NCI-H345 treated with DMSO at 0.1 percent for 48 hours (cell line): ENCODE measurements at regions not wholly inside any gene's neighbourhood (a gene's known extent, or its start where the extent isn't known, plus 50 kb on each side); places are given as distances from the start of the nearest gene placed in this dataset.

Source experiments
- DNase-seq: peaks from one replicate; lab custom pipeline; 2025; ENCODE audit not compliant: unreplicated experiment; lab: John Stamatoyannopoulos, UW

GRCh38 chr2:71893646-71894045, 254.0 kb downstream of the CYP26B1 start:
- no peak for DNase-seq

GRCh38 chr2:71892896-71893295, 254.8 kb downstream of the CYP26B1 start:
- no peak for DNase-seq

- no peak for DNase-seq
Observed at GRCh38 chr2:71892423-71892730, 255.3 kb downstream of the CYP26B1 start.

DNA sequence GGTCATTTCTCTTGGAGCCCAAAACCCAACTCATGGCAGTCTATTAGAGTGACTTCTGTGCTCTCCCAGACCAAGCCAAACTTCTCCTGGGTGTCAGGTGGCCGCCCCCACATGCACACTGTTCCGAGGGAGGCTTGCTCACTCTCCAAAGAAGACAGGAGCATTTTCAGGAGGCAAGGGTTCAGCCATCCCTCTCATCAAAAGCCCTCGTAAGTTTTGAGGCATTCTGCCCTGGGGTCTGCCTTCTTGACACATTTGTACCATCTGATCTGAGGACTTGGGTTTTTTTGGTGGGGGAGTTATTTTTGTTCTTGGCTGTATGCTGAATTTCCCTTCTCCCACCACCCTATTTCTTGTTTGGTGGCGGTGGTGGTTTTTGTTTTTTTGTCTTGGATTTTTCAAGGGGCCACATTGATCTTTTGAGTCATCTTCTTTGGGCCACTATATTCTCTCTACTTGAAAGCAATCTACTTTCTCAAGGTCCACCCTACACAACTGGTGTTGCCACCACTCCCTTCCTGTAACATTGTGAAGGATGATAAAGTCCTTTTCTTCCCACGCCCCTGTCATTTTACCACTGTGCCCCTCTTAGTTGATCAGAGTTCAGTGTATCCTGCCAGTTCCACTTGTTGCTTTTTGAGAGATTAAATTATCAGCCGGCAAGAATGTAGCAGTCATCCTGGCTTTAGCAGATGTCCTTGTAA, 255.8 kb downstream of the CYP26B1 start:
- DNase-seq = no peak

DNA sequence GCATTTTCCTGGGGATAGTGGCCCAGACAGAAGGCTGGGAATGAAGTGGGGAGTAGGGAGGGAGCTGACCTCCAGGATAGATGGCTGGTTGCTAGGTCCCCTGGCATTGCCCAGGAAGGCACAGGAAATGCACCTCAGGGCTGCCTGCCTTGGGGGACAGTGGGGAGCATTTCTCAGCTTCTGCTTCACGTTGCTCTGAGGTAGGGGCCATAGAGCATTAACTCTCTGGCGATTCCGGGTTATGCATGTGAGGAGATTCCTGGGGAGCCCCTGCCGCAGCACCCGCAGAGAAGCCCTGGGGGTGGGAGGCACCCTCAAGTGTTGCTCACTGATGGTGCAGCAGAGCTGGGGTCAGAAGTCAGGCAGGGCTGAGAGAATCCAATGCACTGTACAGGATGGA, 256.5 kb downstream of the CYP26B1 start:
- DNase-seq = no peak

DNA sequence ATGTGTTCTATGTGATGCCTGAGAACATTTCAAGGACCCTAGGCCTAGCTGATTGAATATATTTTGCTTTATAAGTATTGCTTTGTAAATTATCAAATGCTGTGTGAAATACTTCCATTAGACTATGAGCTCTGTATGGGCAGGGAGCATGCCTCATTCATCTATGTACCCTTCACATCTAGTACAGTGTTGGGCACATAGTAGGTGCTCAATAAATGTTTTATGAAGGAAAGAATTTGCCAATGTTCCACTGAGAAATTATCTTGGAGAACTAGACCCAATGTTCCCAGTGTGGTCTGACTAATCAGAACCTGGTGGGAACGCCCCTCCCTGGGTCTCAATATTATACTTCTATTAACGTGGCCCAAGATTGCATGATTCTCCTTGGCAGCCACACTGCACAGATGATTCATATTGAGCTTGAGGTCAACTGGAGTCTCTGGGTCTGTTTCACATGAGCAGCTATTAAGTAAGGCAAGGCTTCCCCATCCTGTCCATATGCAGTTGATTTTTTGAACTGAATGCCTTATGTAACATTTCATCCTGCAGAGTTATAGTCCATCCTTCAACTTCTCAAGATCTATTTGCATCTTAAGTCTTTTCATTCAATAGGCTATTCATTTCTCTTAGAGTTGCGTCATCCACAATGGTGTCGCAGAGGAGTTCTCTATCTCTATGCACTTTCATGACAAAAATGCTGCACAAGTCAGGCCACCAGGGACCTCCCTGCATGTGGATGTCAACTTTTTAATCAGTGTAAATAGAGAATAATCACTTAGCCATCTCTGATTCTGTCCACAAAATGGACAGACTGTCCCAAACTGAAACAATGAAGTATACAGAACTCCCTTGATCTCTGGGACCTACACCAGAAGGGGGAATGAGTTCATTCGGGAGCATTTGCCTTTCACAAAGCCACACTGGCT, 257.6 kb downstream of the CYP26B1 start:
- DNase-seq = no peak

GRCh38 chr2:71888751-71889445, 258.8 kb downstream of the CYP26B1 start:
- DNase-seq = no peak

DNA sequence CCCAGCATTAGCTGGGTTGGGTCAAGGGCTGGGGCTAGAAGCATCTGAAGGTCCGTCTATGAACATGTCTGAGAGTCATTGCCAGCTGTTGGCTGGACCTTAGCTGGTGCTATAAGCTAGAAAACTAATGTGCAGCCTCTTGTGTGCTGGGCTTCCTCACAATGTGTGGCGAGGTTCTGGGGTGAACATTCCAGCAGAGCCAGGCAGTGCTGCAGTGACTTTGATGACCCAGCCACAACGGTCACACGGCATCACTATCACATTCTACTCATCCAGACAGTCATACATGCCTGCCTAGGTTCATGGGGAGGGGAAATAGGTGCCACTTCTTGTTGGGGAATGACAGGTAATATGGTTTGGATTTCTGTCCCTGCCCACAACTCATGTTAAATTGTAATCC, 260.5 kb downstream of the CYP26B1 start:
- DNase-seq = no peak

DNA sequence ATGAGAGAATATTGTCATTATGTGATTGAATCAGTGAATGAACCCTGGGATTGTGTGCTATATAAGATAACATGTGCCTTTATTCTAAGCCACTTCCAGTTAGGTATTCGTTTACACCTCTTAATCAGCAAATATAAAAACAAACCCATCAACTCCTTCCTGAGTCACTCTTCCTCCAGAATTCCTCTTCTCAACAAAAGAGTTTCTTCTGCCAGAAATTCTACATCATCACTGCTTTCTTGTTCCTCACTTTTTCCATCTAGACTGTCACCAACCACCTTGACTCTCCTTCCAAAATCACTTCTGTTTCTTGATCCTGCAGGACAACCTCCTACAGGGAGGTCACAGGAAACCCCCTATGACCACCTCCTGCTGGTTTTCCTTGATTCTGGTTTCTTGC, 261.4 kb downstream of the CYP26B1 start:
- DNase-seq = no peak

DNA sequence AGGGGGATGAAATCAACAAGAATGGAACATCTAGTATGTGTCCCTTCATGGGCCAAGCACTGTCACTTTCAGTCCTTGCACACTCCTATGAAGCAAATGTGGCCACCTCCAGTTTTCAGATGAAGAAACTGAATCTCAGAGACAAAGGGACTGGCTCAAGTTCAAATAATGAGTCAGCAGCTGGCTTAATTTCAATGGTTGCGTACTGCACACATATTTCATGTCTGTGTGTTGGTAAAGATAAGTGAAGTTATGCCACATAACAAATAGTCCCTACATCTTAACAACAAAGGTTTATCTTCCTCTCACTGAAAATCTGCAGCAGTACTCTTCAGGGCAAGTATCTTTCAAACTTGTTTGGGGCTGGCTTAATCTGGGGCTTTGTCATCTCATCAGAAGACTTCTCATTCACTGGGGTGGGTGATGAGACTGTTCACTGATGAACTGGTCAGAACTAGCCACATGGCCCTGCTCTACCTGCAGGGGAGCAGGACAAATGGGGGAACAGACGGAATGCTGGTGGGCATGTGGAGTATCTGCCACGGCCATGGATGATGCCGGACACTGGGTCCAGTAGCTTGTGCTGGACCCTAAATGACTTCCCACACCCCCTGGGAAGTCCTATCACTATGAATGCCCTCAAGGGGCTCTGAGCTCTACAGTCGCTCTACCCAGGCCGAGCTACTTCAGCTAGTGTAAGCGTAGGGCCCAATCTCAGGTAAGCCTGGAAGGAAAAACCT, 263.2 kb downstream of the CYP26B1 start:
- DNase-seq = no peak

GRCh38 chr2:71882949-71883472, 264.7 kb downstream of the CYP26B1 start:
- no peak for DNase-seq

DNA sequence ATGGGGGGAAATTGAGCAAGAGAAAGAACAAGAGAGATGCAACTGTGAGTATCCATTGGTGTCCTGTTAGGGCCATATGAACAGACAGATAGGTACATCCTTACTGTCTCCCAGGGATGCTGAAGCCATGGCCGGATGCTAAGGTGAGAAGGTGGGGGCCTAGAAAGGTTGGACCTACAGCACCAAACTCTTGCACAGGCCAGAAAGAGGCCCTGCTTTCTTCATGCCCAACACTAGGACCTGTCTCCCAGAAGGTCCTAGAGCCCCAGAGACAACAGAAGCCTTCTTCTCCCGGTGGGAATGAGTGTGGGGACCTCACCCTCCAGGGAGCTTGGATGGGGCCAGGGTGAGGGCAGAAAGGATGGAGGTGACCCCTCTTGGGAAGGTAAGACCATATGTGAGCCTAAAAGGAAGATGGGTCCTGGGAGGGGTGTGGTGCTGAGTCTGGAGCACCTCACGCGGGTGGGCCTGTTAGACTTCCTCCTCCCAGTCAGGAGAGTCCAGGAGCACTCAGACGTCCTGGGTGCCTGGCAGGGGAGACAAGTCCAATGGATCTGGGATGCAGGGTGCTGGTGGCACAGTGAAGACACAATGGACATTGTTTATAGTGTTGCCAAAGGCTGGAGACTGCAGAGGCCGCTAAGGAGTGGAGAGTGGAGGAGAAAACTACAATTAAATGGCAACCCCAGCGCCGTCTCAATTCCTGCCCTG, 265.3 kb downstream of the CYP26B1 start:
- no peak for DNase-seq

- DNase-seq = no peak
Observed at GRCh38 chr2:71880846-71881610, 266.6 kb downstream of the CYP26B1 start.

DNA sequence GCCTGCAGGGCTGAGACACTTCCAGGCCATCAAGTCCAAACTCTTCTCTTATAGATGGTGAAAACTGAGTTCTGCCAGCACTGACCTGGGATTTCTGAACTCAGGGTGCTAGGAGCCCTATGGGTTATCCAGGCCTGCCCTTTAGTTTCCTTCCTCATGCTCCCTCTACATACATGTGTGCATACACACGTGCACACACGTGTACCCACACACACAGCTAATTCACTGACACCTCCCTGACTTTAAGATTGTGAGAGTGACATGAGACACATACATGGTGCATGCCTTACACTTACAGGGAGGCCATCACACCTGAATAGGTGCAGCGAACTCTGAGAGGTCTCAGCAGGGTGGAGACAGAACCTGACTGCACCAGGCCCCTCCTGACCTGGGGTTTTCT, 267.4 kb downstream of the CYP26B1 start:
- no peak for DNase-seq

DNA sequence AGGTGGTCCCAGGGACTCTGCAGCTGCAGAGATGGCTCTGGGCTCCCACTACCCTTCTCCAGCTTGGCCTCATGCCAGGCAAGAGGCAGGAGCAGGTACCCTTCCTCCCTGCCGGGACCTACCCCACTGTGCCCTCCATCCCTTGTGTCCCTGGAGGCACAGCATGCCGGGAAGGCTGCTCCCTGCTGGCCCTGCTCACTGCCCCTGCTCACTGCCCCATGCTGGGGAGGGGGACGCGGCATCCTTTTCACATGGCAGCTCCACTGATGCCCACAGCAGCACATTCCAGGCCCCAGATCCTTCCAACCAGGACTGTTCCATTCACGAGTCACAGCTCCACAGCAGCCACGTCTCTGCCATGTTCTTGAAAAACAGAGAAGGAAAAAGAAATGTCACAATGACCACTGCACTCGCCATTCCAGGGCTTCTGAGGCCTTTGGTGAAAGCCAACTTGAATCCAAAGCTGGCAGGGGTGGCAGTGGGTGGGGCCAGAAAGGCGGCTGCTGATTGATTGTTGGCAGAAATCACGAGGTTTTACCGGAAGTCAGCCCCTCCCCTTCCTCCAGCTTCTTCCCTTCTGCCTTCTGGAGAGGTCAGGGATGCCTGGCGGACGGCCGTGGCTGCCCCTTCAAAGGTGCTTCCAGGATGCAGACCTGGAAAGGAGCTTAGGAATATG, 268.0 kb downstream of the CYP26B1 start:
- no peak for DNase-seq

DNA sequence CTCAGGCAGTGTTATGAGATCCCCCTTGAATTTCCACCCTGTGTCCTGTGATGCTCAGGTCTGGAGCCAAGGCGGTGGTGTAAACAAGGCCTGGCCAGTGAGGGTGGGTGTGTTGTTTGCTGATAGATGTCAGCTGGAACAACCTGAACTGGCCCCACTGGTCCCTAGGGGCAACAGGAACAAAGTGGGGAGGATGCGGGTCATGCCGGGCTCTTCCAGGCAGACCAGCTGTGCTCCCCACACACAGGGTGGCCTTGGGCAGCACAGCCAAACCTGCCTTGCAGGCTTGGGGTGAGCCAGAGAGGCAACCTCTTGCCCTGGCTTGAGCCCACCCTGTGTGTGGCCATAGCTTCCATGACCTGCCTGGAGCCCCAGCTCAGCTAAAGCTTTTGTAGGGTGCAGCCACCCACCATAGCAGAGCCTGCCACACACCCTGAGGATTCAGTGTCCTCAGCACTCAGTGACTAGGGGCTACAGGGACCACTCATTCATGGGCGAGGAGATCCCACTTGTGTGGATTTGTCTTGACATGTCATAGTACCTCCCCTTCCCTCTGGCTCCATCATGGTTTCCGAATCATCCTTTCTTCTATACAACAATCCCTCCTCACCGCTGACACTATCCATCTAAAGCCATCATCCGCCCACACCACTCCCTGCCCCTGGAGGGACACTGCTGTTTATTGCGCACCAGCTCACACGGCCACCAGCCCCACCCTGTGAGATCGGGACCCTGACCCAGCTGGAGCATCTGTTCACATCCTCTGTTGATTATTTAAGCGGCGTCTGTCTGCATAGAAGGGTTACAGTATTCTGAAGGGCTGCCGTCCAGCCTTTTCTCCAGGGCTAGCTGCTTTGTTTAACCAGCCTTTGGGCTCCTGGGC, 268.8 kb downstream of the CYP26B1 start:
- DNase-seq = peak; percentile 11

DNA sequence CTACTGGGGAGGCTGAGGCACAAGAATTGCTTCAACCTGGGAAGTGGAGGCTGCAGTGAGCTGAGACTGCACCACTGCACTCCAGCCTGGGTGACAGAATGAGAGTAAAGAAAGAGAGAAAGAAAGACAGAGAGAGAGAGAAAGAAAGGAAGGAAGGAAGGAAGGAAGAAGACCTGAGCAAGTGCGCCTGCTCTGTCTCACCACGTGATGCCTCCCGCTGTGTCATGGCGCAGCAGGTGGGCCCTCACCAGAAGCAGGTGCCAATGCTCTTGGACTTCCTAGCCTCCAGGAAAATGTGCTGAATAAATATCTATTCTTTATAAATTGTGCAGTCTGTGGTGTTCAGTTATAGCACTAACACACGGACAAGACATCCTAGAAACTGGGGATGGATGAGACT, 270.0 kb downstream of the CYP26B1 start:
- no peak for DNase-seq
